ENCODE measurements at regions not wholly inside any gene's neighbourhood (a gene's known extent, or its start where the extent isn't known, plus 50 kb on each side); places are given as distances from the start of the nearest gene placed in this dataset.

DNA sequence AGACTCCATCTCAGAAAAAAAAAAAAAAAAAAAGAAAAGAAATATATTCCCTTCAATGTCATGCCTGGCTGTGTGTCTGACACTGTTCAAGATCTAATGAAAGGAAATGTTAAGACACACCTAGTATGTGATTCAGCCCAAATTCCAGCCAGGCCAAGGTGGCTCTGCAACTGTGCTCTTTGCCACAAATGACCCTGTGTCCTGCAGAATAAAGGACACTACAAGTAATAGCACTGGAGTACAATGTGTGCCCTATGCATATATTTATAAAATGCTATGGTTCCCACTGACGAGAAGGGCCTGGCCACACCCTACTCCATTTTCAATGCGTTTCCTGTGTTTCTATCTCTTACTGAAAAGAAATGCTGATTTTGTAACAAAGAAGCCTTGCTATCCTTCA is 98.0 kb upstream of the SORBS2 start:
- TF ChIP-seq ZNF274 (IDR thresholded peaks at IDR 0.05; ENCODE audit: borderline replicate concordance, extremely low read depth, low read length) (no peak), POLR2A (IDR thresholded peaks at IDR 0.05; ENCODE audit: control extremely low read depth in 1 of 2, low read depth in 2 of 2, low read length in 2 of 2) (no peak), SAP30 (IDR thresholded peaks at IDR 0.05; ENCODE audit: insufficient read depth, insufficient replicate concordance, low read length) (no peak), EP300 (IDR thresholded peaks at IDR 0.05; ENCODE audit: borderline replicate concordance in 1 of 2, low read depth in 2 of 2, low read length in 2 of 2) (no peak), EGR1 (IDR thresholded peaks at IDR 0.05; ENCODE audit: borderline replicate concordance, low read depth, low read length) (no peak)

Measured in H1 (cell line).